Activated naive CD8-positive, alpha-beta T cell treated with anti-CD3 and anti-CD28 coated beads, Interleukin-2, amount 10 ng/mL, durations not matched to agents 7 days and 5 days (primary cell): ENCODE measurements at regions not wholly inside any gene's neighbourhood (a gene's known extent, or its start where the extent isn't known, plus 50 kb on each side); places are given as distances from the start of the nearest gene placed in this dataset.

Source experiments
- ATAC-seq: fragments of 150-1000 bp; cut with Tn5 transposase; one replicate; pipeline ENCODE4 v1.10.0; 2021; ENCODE audit warnings: low read depth, moderate library complexity
- POLR2A ChIA-PET: fragments of 350-600 bp; sonication (Branson Sonifier 250); formaldehyde crosslinking; loops from one replicate; lab custom pipeline; 2021; ENCODE audit warnings: antibody characterized with exemption; lab: Charles Lee
- DNase-seq: peaks from one replicate; pipeline ENCODE4 v3.0.0; 2021
- H3K27ac Mint-ChIP-seq: one replicate; pipeline ENCODE4 v1.8.0; 2022; ENCODE audit warnings: mild to moderate bottlenecking, mixed read lengths
- H3K27me3 Mint-ChIP-seq: one replicate; pipeline ENCODE4 v1.8.0; 2022; ENCODE audit warnings: mild to moderate bottlenecking, moderate library complexity, mixed read lengths
- H3K36me3 Mint-ChIP-seq: one replicate; pipeline ENCODE4 v1.8.0; 2021; ENCODE audit warnings: mild to moderate bottlenecking, mixed read lengths
- H3K4me1 Mint-ChIP-seq: one replicate; pipeline ENCODE4 v1.8.0; 2021; ENCODE audit warnings: mixed read lengths
- H3K4me3 Mint-ChIP-seq: one replicate; pipeline ENCODE4 v1.8.0; 2022; ENCODE audit warnings: mild to moderate bottlenecking, moderate library complexity, mixed read lengths
- H3K9me3 Mint-ChIP-seq: one replicate; pipeline ENCODE4 v1.8.0; 2021; ENCODE audit warnings: mixed read lengths

DNA sequence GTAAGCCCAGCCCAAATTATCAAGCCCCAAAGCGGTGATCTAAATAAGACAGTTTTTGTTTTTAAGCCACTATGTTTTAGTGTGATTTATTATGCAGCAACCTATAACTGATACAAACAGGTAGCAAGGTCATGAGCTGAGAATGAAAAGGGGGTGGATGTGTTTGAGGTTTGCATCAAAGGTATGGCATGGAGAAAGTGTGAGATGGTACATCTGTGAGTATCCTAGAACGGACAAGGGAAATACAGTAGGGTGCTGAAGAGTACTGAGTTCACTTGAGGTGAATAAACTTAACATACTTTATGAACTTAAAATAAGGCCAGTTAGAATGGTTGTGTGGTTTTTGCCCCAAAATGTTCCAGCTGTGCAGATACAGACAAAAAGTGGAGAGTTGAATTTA lies 286.0 kb upstream of the B3GALT2 start:
- Mint-ChIP-seq H3K36me3 (peaks cover 52% of the 10 kb centered on the region), H3K4me3 (no peak overlapping the region), H3K27me3 (no peaks in the 10 kb centered on the region), H3K4me1 (peaks cover 17% of the 10 kb centered on the region), H3K9me3 (peaks cover 18% of the 10 kb centered on the region), H3K27ac (no peak overlapping the region)
- DNase-seq (no peak), ATAC-seq (no peak)
- POLR2A ChIA-PET = interaction anchor here (0.5 kb wide), 1 partner anchor 48 kb away, joined by 3 read pairs; no protein-coding TSS in a partner anchor

DNA sequence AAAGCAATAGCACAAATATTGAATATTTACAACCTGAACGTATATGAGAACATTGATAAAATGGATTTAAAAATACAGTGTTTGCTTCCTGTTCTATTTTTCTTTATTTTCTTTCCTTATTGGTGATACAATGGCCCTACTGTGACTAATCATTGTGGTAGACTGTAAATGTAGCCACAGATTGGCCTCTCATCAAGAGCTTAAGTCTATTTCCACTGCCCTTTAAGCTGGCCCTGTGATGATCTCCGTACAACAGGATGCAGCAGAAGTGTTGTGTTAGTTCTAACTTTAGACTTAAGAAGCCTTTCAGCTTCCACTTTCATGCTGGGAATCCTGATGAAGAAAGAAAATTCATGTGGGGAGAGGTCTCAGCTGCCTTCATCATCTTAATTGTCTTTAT lies 285.6 kb upstream of the B3GALT2 start:
- Mint-ChIP-seq H3K9me3 (peaks cover 17% of the 10 kb centered on the region), H3K4me3 (no peak overlapping the region), H3K36me3 (peaks cover 49% of the 10 kb centered on the region), H3K4me1 (peaks cover 15% of the 10 kb centered on the region), H3K27ac (no peak overlapping the region), H3K27me3 (no peaks in the 10 kb centered on the region)
- DNase-seq (no peak), ATAC-seq (no peak)
- POLR2A ChIA-PET = no interaction called here

DNA sequence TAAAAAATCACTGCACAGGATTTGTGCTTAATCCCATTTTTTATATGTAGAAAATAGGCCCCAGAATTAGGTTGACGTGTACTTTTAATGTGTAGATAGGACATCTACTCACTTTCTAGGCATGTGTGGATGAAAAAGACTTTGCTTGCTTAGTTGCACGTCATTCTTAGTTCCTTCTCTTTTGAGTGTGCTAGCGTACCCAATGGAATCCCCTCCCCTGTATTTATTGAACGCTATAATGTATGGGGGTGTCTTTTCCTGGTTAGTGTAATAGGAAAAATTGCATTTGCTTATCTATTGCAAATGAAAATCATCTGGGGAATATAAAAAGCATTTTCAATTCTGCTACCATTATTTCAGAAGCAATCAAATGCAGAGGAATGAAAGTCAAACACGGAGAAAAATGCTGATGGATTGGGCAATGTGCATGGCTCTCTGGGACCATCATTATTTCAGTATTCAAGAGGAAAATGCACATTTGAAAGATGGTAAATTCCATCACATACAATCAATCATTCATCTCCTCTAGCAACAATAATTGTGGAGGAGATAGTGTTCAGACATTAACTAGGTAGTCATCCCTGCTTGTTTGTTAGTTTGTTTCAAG lies 277.0 kb upstream of the B3GALT2 start:
- H3K36me3 Mint-ChIP-seq = peaks cover 10% of the 10 kb centered on the region
- no peaks in the 10 kb centered on the region for H3K9me3 Mint-ChIP-seq
- DNase-seq (no peak), ATAC-seq (no peak)
- no peak overlapping the region for H3K4me3 Mint-ChIP-seq
- POLR2A ChIA-PET = no interaction called here
- H3K4me1 Mint-ChIP-seq = peaks cover 11% of the 10 kb centered on the region
- no peak overlapping the region for H3K27ac Mint-ChIP-seq
- H3K27me3 Mint-ChIP-seq = no peaks in the 10 kb centered on the region

DNA sequence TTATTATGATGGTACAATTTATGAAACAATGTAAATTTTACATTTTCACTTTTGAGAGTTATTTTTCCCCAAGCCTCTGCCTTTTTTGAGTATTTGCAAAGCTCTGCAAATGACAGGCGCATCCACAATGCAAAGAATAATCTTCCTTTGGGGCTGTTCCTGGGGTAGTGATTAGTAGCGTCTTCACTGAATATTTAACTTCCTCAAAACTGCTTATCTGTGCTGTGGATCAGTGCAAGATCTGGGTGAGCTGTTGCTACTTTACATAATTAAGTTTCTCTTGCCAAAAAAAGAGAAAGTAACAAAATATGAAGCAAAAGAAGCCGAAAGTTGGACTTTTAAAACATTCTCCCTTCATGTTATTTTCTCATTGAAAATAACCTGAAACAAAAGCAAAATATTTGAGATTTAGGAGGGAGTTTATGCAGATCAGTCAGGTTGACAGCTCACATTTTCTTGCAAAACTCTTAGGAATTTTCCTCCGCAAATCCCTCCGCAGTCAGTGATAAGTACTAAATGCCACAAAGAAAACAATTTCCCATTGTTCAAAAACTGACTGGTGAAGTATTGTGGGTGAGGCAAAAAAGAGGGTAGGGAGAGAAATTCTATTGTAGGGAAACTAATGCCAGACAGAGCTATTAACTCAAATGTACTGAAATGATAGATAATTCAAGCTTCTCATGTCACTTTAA lies 276.4 kb upstream of the B3GALT2 start:
- peak; percentile 76 for ATAC-seq
- no peaks in the 10 kb centered on the region for H3K9me3 Mint-ChIP-seq
- H3K4me3 Mint-ChIP-seq = peak overlapping the region; percentile 67
- peaks cover 11% of the 10 kb centered on the region for H3K4me1 Mint-ChIP-seq
- no peak for DNase-seq
- peak overlapping the region; percentile 24 for H3K27ac Mint-ChIP-seq
- peaks cover 10% of the 10 kb centered on the region for H3K36me3 Mint-ChIP-seq
- POLR2A ChIA-PET = interaction anchor here (0.9 kb wide), 1 partner anchor 15 kb away, joined by 3 read pairs; no protein-coding TSS in a partner anchor
- no peaks in the 10 kb centered on the region for H3K27me3 Mint-ChIP-seq

DNA sequence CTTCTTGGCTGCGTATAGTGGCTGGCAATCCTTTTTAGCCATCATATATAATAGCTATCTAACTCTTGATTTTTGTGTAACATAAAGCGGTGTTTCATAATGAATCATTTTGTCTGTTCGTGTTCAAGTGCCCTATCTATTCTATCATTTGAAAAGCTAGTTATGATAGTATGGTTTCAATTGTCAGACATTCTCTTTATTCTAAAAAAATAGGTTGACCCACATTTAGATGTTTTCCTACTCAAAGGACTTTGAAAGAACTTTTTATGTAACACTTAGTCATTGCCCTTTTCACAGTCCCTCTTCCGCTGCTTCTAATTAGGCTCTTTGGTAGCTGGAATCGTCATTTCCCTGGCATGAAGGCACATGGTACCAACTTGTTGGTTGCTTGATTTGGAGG lies 272.2 kb upstream of the B3GALT2 start:
- Mint-ChIP-seq H3K36me3 (peaks cover 10% of the 10 kb centered on the region), H3K4me3 (no peak overlapping the region), H3K27me3 (no peaks in the 10 kb centered on the region), H3K27ac (no peak overlapping the region), H3K4me1 (peaks cover 11% of the 10 kb centered on the region), H3K9me3 (no peaks in the 10 kb centered on the region)
- DNase-seq (no peak), ATAC-seq (no peak)
- POLR2A ChIA-PET = no interaction called here

DNA sequence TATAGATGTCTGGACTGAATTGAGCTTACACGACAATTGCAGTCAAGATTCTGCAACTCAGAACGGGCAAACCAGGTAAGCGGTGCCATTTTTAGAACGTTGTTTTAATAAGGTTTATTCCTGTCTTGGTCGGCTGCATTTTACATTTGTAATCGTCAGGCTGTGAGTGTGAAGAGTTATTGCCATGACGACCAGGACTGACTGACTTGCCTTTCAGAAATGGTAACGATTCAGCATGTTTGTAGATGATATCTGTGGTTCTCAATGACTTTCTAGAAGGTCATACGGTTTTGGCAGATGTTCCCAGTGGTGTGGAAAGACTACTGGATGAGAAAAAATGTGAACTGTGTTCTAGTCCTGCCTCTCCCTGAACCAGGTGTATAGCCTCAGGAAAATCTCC lies 271.3 kb upstream of the B3GALT2 start:
- H3K27me3 Mint-ChIP-seq = no peaks in the 10 kb centered on the region
- H3K9me3 Mint-ChIP-seq = no peaks in the 10 kb centered on the region
- no peak overlapping the region for H3K4me3 Mint-ChIP-seq
- H3K27ac Mint-ChIP-seq = no peak overlapping the region
- POLR2A ChIA-PET = no interaction called here
- DNase-seq (no peak), ATAC-seq (no peak)
- peaks cover 6% of the 10 kb centered on the region for H3K4me1 Mint-ChIP-seq
- H3K36me3 Mint-ChIP-seq = peaks cover 10% of the 10 kb centered on the region

DNA sequence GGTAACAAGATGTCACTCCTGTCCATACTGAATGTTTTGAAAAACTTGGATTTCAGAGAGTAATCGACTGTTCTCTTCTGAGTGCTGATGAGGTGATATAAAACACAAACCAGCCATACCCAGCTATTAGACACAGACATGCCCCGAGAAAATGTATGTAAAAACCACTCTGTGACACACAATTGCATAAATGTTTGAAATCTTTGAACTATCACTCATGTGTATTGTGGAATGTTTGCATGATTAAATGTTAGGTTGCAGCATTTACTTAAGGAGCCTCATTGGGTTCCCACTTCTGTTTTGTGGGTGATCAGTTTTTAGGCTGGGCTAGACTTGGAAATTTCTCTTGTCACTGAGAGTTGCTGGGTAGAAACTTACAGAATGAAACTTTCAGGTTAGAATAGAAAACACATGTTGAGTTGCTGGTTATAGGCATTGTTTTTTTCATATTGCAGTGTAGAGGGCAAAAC lies 270.4 kb upstream of the B3GALT2 start:
- H3K9me3 Mint-ChIP-seq = no peaks in the 10 kb centered on the region
- peaks cover 10% of the 10 kb centered on the region for H3K36me3 Mint-ChIP-seq
- no peaks in the 10 kb centered on the region for H3K27me3 Mint-ChIP-seq
- ATAC-seq = no peak
- POLR2A ChIA-PET = no interaction called here
- no peak for DNase-seq
- peaks cover 4% of the 10 kb centered on the region for H3K4me1 Mint-ChIP-seq
- H3K27ac Mint-ChIP-seq = no peak overlapping the region
- H3K4me3 Mint-ChIP-seq = no peak overlapping the region

DNA sequence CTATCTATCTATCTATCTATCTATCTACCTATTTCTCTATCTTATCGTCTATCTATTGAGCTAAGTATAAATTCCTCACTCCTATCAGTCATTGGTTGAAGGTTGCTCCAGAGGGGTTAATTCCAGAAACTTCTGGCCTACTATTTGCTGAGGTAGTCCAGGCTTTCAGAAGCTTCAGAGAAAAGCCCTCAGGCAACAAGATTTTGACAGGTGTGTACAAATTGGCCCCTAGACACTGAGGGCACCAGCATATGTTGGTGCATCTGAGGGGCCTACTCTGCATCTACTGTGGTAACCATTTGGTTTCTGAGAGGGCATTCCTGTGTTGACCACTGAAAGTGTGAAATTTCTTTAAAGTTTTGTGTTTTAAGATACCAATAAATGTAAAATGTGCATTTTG lies 265.2 kb upstream of the B3GALT2 start:
- Mint-ChIP-seq H3K4me3 (no peak overlapping the region), H3K27me3 (no peaks in the 10 kb centered on the region), H3K4me1 (peaks cover 19% of the 10 kb centered on the region), H3K27ac (no peak overlapping the region), H3K9me3 (peaks cover 9% of the 10 kb centered on the region), H3K36me3 (peaks cover 11% of the 10 kb centered on the region)
- POLR2A ChIA-PET = no interaction called here
- ATAC-seq = no peak
- no peak for DNase-seq

DNA sequence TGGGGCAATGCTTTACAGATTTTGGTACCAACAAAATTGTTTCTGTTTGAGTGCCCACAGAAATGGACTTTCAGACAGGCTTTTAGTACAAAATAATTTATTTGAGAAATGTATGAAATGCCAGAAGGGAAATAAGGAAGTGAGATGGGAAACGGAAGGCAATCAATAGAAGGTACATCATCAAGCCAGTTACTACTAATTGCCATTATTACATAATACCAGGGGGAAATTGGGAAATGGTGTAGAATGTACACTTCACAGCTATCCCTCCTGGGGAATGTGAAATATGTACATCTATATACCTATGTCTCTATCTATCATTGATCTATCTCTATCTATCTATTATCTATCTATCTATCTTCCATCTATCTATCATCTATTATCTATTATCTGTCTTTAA lies 264.6 kb upstream of the B3GALT2 start:
- DNase-seq = no peak
- H3K4me3 Mint-ChIP-seq = no peak overlapping the region
- peaks cover 12% of the 10 kb centered on the region for H3K36me3 Mint-ChIP-seq
- POLR2A ChIA-PET = no interaction called here
- peaks cover 19% of the 10 kb centered on the region for H3K4me1 Mint-ChIP-seq
- no peak for ATAC-seq
- H3K27me3 Mint-ChIP-seq = no peaks in the 10 kb centered on the region
- no peak overlapping the region for H3K27ac Mint-ChIP-seq
- peaks cover 11% of the 10 kb centered on the region for H3K9me3 Mint-ChIP-seq

DNA sequence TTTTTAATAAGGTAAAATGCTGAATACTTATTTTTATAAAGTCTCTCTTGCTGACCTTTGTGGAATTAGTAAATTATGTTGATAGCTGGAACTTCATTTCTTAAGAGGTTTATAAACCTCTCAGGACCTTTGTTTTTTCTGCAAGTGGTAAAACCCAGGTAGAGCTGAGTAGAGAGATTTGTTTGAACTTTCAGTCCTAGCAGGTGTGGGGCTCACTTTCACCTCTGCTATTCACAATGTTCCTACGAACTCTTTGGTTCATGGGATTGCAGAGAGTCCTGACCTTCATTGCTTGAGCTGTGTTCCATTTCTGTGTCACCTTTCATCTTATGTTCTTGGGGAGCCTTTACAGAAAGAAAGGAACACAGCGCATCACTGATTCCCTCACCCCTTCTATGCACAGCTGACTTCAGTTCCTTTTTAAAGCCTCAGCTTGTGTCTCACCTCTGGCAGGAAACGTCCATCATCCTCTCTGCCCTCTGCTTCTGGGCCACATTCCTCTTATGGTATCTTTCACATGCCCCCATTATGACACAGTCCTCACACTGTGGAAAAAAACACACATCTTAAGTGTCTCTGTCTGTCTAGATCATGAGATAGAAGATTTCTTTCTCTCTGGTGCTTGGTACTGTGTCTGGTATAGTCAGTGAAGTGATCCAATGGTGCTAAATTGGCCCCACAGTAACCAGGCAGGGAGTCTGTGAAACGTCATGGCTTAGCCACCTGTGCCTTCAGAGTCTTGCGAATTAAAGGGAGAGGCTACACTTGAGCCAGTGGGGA lies 262.5 kb upstream of the B3GALT2 start:
- no peak for DNase-seq
- ATAC-seq = peak; percentile 96
- Mint-ChIP-seq H3K27ac (peak overlapping the region; percentile 91), H3K27me3 (no peaks in the 10 kb centered on the region), H3K9me3 (peaks cover 11% of the 10 kb centered on the region), H3K4me1 (peaks cover 19% of the 10 kb centered on the region), H3K36me3 (peaks cover 12% of the 10 kb centered on the region), H3K4me3 (peak overlapping the region; percentile 33)
- POLR2A ChIA-PET = interaction anchor here (1.5 kb wide), 1 partner anchor 28 kb away, joined by 5 read pairs; no protein-coding TSS in a partner anchor

DNA sequence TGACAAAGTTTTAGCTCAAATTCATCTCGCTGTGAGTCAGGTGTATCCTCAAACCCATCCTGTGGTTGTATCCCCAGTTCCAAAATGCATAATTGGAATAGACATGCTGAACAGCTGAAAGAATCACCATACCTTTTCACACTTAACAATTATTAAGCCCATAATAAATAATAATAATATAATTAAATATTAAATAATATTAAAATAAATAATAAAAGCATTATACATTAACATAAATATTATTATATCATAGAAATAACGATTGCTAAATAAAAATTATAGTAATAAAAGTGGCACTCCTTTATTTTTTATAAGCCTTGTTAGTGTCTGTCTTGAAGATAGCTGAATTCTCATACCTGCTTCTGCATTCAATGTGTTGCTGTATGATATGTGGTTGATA lies 257.5 kb upstream of the B3GALT2 start:
- ATAC-seq (no peak), DNase-seq (no peak)
- Mint-ChIP-seq H3K4me3 (no peak overlapping the region), H3K27me3 (no peaks in the 10 kb centered on the region), H3K27ac (no peak overlapping the region), H3K36me3 (peaks cover 22% of the 10 kb centered on the region), H3K9me3 (peaks cover 12% of the 10 kb centered on the region), H3K4me1 (peaks cover 8% of the 10 kb centered on the region)
- POLR2A ChIA-PET = interaction anchor here (0.6 kb wide), 1 partner anchor 310 kb away, joined by 4 read pairs; no protein-coding TSS in a partner anchor

DNA sequence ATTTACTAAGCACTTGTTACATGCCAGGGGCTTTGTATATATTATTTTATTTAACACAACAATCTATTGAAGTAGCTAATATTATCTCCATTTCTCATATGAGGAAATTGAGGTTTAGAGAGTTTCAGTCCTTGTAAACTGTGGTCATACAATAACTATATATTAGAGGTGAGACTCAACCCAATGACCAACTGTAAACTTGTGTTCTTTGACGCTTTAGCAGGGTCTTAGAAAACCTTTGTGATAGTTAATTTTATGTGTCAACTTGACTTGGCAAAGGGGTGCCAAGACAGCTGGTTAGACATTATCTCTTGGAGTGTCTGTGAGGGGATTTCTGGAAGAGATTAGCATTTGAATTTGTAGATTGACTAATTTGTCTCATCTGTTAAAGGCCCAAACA lies 252.4 kb upstream of the B3GALT2 start:
- POLR2A ChIA-PET = no interaction called here
- no peak overlapping the region for H3K4me3 Mint-ChIP-seq

DNA sequence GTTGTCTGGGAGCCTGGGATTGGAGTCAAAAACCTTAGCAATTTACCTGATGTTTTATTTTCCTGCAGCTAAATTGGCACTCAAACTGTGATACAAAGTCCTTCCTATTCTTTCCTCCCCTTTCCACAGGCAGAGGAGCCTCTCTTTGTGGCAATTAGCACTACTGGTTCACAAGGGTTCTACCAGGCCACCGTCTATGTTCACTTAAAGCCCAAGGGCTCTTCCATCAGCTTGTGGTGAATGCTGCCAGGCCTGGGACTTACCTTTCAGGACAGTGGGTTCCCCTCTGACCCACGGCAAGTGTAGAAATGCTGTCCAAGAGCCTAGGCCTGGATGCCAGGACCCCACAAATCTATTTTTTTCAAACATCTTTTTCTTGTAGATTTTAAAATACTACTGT lies 251.9 kb upstream of the B3GALT2 start:
- DNase-seq (no peak), ATAC-seq (no peak)
- Mint-ChIP-seq H3K4me3 (no peak overlapping the region), H3K36me3 (peaks cover 50% of the 10 kb centered on the region), H3K9me3 (peaks cover 27% of the 10 kb centered on the region), H3K27ac (peak overlapping the region; percentile 69), H3K27me3 (no peaks in the 10 kb centered on the region), H3K4me1 (peaks cover 21% of the 10 kb centered on the region)
- POLR2A ChIA-PET = no interaction called here

More for the DNA sequence above, 252.4 kb upstream of the B3GALT2 start:
- ATAC-seq = no peak
- Mint-ChIP-seq H3K36me3 (peaks cover 45% of the 10 kb centered on the region), H3K27me3 (no peaks in the 10 kb centered on the region), H3K9me3 (peaks cover 22% of the 10 kb centered on the region), H3K4me1 (peaks cover 21% of the 10 kb centered on the region), H3K27ac (no peak overlapping the region)
- DNase-seq = no peak
